HG02798 (cell line): ENCODE measurements at regions not wholly inside any gene's neighbourhood (a gene's known extent, or its start where the extent isn't known, plus 50 kb on each side); places are given as distances from the start of the nearest gene placed in this dataset.

Source experiments
- ATAC-seq: cut with Tn5 transposase; IDR thresholded peaks from one replicate; pipeline ENCODE4 v1.9.1; 2021; ENCODE audit warnings: mild to moderate bottlenecking; ENCODE audit not compliant: unreplicated experiment, poor library complexity

DNA sequence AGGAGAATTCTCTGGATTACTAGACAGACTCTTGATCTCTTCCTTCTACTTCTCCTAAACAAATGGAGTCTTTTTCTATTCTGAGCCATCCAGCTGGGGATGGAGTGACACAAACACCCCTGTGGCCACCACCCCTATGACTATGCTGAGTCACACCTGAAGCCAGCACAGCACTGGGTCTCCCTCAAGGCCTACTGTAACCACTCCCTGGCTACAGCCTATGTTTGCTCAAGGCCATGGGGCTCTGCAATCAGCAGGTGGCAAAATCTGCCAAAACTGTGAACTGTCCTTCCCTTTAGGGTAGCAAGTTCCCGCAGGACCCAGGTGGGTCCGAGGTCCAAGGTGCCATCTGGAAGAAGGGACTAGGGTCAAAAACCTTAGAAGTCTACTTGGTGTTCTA, 132.3 kb downstream of the TINAG start:
- ATAC-seq = no peak

DNA sequence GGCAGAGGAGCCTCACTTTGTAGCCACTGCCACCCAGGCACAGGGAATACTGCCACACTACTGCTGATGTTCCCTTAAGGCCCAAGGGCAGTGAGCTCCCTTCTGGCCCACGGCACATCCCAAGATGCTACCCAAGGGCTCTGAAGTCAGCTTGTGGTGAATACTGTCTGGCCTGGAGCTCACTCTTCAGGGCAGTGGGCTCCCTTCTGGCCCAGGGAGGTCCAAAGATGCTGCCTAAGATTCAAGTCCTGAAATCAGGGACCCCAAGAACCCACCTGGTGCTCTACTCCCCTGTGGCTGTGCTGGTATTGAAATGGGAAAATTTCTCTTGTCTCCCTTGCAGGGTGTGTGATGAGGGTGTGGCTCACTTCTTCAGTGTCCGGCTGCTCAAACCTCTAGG, 132.8 kb downstream of the TINAG start:
- no peak for ATAC-seq

DNA sequence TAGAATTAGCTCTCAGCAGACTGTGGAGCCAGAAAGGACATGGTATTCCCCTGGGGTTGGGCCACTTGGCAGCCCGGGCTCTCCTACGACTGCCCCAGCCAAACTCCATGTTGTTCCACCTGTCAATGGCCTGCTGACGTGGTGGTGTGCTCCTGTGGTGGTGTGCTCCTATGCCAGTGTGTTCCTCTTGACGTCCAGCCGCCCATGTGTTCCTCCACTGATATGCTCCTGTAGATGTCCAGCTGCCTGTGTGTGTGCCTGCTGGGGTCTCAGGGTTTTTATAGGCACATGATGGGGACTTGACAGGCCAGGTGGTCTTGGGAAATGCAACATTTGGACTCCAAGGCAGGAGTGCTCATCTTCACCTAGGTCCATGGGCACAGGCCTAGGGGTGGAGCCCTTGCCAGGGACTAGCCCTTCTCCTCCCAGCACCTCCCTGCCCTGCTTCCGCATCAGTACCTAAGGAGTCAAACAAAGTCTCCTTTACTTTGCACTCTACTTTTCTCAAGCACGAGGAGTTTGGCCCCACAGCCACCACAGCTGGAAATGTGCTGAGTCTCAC, 133.5 kb downstream of the TINAG start:
- no peak for ATAC-seq

DNA sequence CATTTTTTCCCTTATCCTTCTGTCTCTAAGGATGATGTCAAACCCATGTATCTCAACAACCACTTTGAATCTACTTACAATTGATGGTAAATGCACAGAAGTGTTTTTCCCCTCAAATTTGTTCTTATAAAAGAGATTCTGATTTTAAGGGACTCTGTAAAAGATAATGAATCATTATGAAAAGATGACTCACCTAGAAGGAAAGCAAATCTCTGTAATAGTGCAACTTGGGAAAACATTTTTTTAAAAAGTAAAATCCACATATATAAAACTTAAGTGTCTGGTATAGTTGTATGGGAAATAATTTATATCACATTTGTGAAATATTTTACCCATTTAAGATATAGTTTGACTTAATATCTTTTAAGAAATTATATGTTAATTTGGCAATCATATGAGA, 137.0 kb downstream of the TINAG start:
- ATAC-seq = no peak

DNA sequence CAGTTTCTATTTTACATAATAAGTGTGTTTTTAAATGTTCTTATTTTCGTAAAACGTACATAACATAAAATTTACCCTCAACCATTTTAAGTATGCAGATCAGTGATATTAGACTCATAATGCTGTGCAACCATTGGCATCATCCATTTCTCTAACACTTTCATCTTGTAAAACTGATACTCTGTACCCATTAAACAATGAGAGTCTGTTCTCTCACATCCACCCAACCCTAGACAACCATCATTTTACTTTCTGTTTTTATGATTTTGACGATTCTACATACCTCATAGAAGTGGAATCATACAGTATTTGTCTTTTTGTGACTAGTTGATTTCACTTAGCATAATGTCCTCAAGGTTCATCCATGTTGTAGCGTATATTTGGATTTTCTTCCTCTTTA, 140.4 kb downstream of the TINAG start:
- ATAC-seq = peak; percentile 42

DNA sequence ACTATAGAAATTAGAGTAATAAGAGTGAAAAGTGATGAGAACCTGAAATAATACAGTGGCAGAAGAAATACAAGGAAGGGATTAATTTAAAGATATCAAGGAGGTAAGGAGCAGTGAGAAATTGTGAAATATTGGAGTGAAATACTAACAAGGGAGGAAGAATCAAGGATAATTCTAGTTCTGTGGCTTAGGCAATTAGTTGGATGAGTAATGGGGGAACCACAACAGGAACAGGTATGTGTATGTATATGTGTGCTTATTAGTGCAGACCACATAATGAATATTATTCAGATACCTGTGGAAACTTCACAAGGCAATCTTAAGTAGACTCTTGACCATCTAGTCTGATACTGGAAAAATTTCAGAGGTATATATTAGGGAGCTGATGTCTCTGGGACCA, 143.3 kb downstream of the TINAG start:
- no peak for ATAC-seq

DNA sequence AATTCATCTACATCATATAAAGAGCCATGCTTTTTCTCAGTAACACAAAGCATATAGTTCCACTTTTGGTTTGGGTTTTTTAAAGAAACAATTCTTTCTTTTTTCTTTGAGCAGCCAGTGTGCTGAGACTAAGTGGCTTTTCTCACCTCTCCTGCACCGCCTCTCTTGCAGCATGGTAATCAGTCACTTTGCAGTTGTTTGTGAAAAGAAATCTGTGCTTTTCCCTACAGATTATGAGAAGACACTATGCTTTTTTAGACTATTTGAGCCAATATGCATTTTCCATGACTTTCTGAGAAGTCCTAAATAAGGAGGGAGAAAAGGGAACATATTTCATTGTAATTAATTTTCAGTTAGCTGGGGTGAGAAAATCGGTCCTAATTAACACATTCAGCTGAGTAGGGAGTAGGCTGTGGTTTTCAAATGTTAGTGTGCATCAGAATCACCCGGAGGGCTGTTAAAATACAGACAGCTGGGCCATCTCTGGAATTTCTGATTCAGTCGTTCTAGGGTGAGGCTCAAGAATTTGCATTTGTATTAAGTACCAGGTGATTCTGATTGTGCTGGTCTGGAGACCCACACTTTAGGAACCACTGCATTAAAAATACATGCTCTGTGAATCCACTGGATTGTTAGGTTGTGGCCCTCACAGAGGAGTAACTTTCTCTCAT, 155.2 kb downstream of the TINAG start:
- ATAC-seq = no peak

DNA sequence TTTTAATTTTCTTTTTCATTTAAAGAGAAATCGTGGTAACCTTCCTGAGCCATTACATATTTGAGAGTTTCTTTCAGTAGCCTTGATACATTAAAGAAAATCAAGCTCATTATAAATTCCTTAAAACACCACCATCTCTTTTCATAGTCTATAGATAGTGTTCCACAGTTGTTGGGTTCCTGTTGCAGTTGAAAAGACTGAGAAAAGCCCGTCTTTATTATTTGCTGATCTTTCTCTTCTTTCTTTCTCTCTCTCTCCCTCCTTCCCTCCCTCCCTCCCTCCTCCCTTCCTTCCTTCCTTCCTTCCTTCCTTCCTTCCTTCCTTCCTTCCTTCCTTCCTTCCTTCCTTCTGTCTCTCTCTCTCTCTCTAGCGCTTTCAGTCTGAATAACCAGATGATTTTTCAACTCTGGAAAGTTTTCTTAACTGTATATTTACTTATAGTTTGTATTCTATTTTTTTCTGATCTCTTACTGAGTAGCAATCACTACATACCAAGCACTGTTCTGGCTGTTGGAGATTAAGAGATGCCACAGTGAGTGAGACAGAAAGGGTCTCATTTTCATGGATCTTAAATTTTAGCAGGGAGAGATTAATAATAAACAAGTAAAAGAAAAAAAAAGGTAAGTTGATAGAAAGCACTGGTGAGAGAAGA, 157.5 kb downstream of the TINAG start:
- no peak for ATAC-seq

DNA sequence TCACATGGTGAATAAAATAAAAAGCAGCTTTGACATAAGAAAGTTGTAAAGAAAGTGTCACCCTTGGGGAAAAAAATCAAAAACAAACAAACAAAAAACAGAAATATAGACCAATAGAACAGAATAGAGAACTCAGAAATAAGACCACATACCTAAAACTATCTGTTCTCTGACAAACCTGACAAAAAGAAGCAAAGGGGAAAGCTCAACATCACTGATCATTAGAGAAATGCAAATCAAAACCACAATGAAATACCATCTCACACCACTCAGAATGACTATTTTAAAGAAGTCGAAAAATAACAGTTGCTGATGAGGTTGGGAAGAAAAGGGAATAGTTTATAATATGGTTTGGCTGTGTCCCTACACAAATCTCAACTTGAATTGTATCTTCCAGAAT, 159.1 kb downstream of the TINAG start:
- no peak for ATAC-seq

DNA sequence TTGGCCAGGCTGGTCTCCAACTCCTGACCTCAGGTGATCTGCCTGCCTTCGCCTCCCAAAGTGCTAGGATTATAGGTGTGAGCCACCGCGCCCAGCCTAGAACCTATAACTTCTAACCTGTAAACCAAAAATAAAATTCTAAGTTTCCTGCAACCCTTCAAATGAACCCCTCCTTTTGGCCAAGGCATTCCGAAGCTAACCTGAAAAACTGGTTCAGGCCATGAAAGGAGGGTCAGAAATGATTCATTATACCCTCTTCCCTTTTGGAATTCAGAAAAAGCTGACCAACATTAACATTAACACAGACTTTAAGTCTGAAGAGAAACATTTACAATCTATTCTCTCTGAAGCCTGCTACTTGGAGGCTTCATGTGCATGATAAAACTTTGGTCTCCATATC, 165.1 kb downstream of the TINAG start:
- no peak for ATAC-seq

DNA sequence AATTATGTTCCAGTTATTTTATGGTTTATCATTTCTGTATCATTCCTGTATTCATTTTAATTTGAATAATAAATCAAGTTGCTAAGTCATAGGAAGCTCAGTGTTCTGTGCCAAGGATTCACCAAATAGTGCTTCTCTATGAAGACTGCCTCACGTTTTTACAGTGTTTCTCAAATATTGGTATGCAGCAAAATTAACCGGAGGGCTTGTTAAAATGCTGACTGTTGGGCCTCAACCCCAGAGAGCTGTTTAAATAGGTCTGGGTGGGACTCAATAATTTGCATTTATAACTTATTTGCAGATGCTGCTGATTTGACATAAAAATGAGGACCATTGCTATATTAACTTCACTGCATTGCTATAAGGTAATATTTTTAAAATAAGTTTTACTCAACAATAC, 166.7 kb downstream of the TINAG start:
- no peak for ATAC-seq

DNA sequence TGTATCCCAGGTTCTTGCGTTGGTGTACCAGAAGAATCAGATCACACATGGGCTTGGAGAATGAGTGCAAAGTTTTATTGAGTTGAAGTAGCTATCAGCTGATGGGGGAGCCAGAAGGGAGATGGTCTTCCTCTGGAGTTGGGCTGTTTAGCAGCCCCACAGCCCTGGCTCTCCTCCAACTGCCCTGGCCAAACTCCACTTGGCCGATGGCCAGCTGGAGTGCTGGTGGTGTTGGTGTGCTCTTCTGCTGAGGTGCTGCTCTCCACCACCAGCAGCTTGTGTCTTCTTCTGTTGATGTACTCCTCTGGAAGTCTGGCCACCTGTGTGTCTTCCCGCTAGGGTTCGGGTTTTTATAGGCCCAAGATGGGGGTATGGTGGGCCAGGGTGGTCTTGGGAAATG, 172.8 kb downstream of the TINAG start:
- no peak for ATAC-seq

DNA sequence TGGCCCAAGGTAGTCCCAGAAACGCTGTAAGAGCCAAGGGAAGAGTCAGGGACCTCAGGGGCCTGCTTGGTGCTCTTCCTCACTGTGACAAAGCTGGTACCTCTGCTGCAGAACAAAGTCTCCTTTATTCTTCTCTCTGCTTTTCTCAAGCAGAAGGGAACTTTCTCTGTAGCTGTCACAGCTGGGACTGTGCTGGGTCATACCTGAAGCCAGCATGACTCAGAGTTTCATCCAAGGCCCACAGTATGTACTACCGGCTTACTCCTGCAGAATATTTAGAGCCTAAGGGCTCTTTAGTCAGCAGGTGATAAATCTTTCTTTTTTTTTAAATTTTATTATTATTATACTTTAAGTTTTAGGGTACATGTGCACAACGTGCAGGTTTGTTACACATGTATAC, 183.2 kb downstream of the TINAG start:
- ATAC-seq = no peak

DNA sequence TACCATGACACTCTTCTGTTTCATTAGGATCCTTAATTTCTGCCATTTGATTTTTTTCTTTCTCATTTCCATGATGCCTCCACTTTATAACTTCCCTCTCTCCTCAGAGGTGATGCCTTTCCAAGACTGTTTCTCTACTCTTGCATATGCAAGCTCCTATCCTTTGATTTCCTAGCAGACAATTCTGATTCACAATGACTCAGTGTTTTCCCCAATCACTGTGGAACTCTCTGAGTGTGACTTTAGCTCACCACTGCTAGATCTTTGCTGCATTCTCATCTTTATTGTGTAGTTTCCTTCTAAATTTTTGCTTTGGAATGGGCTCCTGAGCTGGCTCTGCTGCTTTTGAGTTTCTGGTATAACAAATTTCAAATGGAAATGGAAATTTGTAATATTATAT, 184.9 kb downstream of the TINAG start:
- ATAC-seq = no peak

DNA sequence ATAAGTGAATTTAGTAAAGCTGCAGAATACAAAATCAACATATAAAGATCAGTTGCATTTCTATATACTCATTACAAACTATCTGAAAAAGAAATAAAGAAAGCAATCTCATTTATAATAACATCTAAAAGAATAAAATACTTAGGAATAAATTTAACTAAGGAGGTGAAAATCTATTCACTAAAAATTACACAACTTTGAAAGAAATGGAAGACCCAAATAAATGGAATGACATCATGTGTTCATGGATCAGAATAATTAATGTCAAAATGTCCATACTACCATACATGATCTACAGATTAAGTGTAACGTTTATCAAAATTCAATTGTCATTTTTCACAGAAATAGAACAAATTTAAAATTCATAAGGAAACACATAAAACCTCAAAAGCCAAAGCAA, 194.9 kb downstream of the TINAG start:
- ATAC-seq = no peak

DNA sequence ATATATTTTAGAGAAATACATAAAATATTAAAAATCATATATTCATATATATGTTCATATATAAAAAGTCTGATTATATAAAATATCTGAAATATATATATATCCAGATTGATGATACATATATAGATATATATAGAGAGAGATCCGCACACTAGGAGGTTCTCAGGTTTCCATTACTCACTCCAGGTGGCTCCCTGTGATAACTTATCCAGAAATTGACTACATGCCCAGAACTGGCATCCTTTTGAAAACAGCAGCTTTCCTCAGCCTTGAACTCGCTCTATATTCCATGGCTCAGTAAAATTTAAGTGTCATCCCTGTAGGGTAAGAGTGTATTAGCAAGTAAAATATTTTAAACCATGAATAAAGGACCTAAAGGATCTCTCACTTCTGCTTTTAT, 206.8 kb downstream of the TINAG start:
- no peak for ATAC-seq

DNA sequence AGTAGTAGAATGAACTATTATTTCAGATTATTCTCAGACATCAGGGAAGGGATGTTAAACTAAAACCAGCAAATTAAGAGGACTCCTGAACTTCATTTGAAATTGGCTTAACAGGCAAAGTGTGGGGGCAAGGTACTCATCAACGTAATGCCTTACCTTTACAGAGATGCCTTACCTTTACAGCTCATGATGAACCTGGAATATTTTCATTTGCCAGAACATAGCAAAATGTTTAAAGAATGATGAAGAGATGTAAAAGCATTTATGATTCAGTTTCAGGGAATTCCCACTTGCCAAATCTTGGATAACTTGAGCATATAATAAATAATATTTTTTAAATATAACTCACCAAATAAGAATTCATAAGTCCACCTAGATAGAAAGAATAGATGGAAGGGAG, 207.5 kb downstream of the TINAG start:
- no peak for ATAC-seq

DNA sequence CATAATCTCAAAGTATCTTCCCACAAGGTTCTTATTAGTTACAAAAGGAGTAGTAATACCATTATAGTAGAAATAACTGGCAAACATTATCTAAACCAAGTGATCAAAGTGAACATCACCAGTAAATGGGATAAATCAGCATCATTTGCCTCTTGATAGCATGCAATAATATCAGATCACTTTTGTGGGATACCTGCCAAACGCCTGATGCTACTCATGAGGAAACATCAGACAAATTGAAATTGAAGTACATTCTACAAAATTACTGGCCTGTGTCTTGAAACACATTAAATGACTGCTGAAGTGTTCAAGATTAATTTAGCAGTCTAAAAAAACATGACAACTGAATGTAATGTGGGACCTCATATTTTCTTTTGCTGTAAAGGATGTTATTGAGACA, 208.1 kb downstream of the TINAG start:
- ATAC-seq = no peak

DNA sequence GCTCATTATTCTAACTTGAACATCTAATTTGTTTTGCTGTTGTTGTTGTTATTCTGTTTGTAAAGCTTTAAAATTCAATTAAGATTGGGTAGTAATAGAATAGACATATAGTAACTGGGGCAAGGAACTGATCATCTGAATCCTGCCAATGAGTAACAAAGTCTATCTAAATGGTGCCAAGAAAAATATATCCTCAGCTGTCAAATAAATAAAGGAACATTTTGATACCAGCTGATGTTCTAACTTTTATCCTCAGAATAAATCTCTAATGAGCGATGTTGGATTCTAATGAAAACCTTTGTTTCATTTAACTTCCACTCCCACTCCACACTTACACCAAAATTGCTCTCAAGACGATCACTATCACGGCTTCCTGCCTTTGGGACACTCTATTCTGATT, 210.9 kb downstream of the TINAG start:
- ATAC-seq = no peak

DNA sequence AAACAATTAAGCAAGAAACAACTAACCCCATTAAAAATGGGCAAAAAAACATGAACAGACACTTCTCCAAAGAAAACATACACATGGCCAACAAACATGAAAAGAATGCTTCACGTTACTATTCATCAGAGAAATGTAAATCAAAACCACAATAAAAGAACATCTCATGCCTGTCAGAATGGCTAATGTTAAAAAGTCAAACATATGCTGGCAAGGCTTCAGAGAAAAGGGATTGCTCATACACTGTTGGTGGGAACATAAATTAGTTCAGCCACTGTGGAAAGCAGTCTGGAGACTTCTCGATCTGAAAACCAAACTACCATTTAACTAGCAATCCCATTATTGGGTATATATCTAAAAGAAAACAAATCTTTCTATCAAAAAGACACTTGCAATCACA, 217.5 kb downstream of the TINAG start:
- no peak for ATAC-seq

DNA sequence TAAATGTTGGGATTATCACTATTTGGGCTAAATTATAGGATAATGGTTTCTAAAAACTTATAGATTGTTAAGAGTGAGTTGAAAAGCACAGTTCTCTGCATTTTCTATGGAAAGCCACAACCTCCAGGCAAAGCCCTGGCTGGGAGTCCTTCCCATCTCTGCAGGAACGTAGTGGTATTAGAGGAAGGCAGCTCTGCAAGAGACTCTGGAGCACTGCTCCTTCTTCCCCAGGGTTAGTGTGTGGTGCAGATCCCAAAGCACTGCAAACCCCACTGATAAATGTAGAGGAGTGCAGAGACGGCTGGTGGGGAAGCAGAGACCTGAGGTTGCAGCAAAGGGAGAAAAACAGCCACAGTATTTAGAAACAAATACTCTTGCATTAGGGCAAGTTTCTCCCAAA, 225.3 kb downstream of the TINAG start:
- no peak for ATAC-seq

DNA sequence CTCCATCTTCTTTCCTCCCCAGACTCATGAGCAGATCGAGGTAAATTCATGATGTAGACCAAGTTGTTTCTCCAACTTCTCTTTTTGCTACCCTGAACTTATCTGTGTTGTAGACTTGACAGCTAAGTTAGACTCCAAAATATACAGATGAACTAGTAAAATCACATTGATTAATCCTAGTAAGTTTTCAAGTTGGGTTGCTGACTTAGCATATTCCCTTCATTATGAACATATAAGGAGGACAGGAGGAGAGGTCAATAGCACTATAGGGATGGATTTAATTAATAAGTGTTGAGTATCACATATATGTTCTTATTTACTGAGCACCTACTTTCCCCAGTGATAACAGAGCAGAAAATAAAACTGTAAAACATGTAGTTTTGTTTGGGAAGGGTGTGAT, 227.3 kb downstream of the TINAG start:
- ATAC-seq = no peak
